ENCODE measurements at regions not wholly inside any gene's neighbourhood (a gene's known extent, or its start where the extent isn't known, plus 50 kb on each side); places are given as distances from the start of the nearest gene placed in this dataset.

GRCh38 chr4:131258361-131258760 lies 1890.7 kb upstream of the PCDH10 start (continued):
- no peak for TF ChIP-seq PBX3 (IDR thresholded peaks at IDR 0.05; ENCODE audit: insufficient replicate concordance, low read depth, low read length)
- TF ChIP-seq SREBF2 (IDR thresholded peaks at IDR 0.05; ENCODE audit: low read length), result no peak
- no peak for TF ChIP-seq RB1 (IDR thresholded peaks at IDR 0.05; ENCODE audit: borderline replicate concordance)
- TF ChIP-seq ZNF217 (IDR thresholded peaks at IDR 0.05), result no peak
- no peak for TF ChIP-seq USF1 (IDR thresholded peaks at IDR 0.05; ENCODE audit: borderline replicate concordance, extremely low read length, insufficient read depth, low read depth, low read length)
- no peak for TF ChIP-seq MXI1 (IDR thresholded peaks at IDR 0.05; ENCODE audit: low read depth, low read length)
- no peak for TF ChIP-seq MEF2A (IDR thresholded peaks at IDR 0.05; ENCODE audit: insufficient read depth, low read depth, low read length)

- H3K27ac ChIP-seq (ENCODE audit: control insufficient read depth, insufficient read depth), result no peak overlapping the region
- no peaks in the 10 kb centered on the region for H3K4me1 ChIP-seq (ENCODE audit: control insufficient read depth, insufficient read depth, low read length)
- no peaks in the 10 kb centered on the region for H3K36me3 ChIP-seq (ENCODE audit: control insufficient read depth in 2 of 2, insufficient read depth in 2 of 2, low read length in 1 of 2)
- H2AFZ ChIP-seq (ENCODE audit: control insufficient read depth, low read depth, low read length), result no peak overlapping the region
- ChIA-PET CTCF (no interaction called here), POLR2A (no interaction called here), SMC1A (ENCODE audit: uncharacterized antibody, unreplicated experiment) (no interaction called here), RAD21 (ENCODE audit: unreplicated experiment) (no interaction called here)
- H3K27me3 ChIP-seq (replicated peaks in 1 of 2; ENCODE audit: control insufficient read depth in 2 of 2, insufficient read depth in 2 of 2, low read length in 1 of 2), result no peaks in the 10 kb centered on the region
- H3K79me2 ChIP-seq (ENCODE audit: control insufficient read depth, insufficient read depth, low read length), result no peaks in the 10 kb centered on the region
- intact Hi-C loops (cut with micrococcal nuclease; ENCODE audit: unreplicated experiment) (no loop called here), in situ Hi-C loops (cut with MboI) (no loop called here)
- no peak overlapping the region for H3K9ac ChIP-seq (ENCODE audit: control insufficient read depth, insufficient read depth, low read length)
- DNase-seq (ENCODE audit: low read depth, low spot score), result no peak
- no peak overlapping the region for H3K4me3 ChIP-seq
- FAIRE-seq, result no peak
- no peak overlapping the region for H3K4me2 ChIP-seq (ENCODE audit: control insufficient read depth, insufficient read depth)
- BruUV-seq (replicated peaks), result no TSS peak
- no peak for ATAC-seq
- H4K20me1 ChIP-seq (ENCODE audit: control insufficient read depth, insufficient read depth), result no peaks in the 10 kb centered on the region
- H3K9me3 ChIP-seq (replicated peaks; ENCODE audit: control insufficient read depth, insufficient read depth, low read length), result no peaks in the 10 kb centered on the region; the same call in 2 of the 3 replicates
- TF ChIP-seq EZH2 (IDR thresholded peaks at IDR 0.05; ENCODE audit: borderline replicate concordance, control insufficient read depth, low read depth, low read length) (no peak), SUZ12 (IDR thresholded peaks at IDR 0.05; ENCODE audit: unreplicated experiment) (no peak), IRF5 (IDR thresholded peaks at IDR 0.05; ENCODE audit: borderline replicate concordance) (no peak), ATF7 (IDR thresholded peaks at IDR 0.05; ENCODE audit: low read depth) (no peak), BMI1 (IDR thresholded peaks at IDR 0.05; ENCODE audit: borderline replicate concordance) (no peak), NR2F1 (conservative IDR thresholded peaks at IDR 0.05) (no peak), CHD4 (IDR thresholded peaks at IDR 0.05) (no peak), USF2 (IDR thresholded peaks at IDR 0.05; ENCODE audit: borderline replicate concordance, low read depth, low read length) (no peak), CBFB (IDR thresholded peaks at IDR 0.05; ENCODE audit: low read depth) (no peak), ZBTB11 (CRISPR knock-in tag; IDR thresholded peaks at IDR 0.05) (no peak), ESRRA (IDR thresholded peaks at IDR 0.05; ENCODE audit: low read length) (no peak)
These were observed 1860.7 kb upstream of the PCDH10 start for GRCh38 chr4:131288441-131288840.

Data from GM12878 (cell line).